Stimulated activated CD8-positive, alpha-beta memory T cell treated with anti-CD3 and anti-CD28 coated beads, Interleukin-7, amount 100 ng/mL, for 48 hours (primary cell): ENCODE measurements at regions not wholly inside any gene's neighbourhood (a gene's known extent, or its start where the extent isn't known, plus 50 kb on each side); places are given as distances from the start of the nearest gene placed in this dataset.

Experiments
- DNase-seq, 2 donors: peaks; one replicate each; pipeline ENCODE4 v3.0.0-alpha.2; 2020; ENCODE audit warnings: low read depth in 1 of 2; ENCODE audit errors: extremely low read depth in 1 of 2

GRCh38 chr11:122323754-122324421 lies 207.9 kb upstream of the BLID start:
- DNase-seq = no peak

GRCh38 chr11:122322329-122322728 lies 206.3 kb upstream of the BLID start:
- DNase-seq = no peak

- DNase-seq = no peak
Measured at GRCh38 chr11:122320671-122321070, 204.7 kb upstream of the BLID start.

GRCh38 chr11:122319691-122320620 lies 203.9 kb upstream of the BLID start:
- no peak for DNase-seq

- no peak for DNase-seq
Measured at GRCh38 chr11:122319085-122319484, 203.1 kb upstream of the BLID start.

GRCh38 chr11:122317305-122317704 lies 201.3 kb upstream of the BLID start:
- no peak for DNase-seq

GRCh38 chr11:122313581-122313980 lies 197.6 kb upstream of the BLID start:
- no peak for DNase-seq

- no peak for DNase-seq
Measured at GRCh38 chr11:122311216-122311755, 195.3 kb upstream of the BLID start.

- no peak for DNase-seq
Measured at GRCh38 chr11:122310766-122311165, 194.8 kb upstream of the BLID start.

GRCh38 chr11:122309262-122309925 lies 193.4 kb upstream of the BLID start:
- DNase-seq = no peak

- no peak for DNase-seq
Measured at GRCh38 chr11:122308226-122308625, 192.2 kb upstream of the BLID start.

- no peak for DNase-seq
Measured at GRCh38 chr11:122307476-122308035, 191.5 kb upstream of the BLID start.

GRCh38 chr11:122306831-122307391 lies 190.9 kb upstream of the BLID start:
- no peak for DNase-seq

- no peak for DNase-seq
Measured at GRCh38 chr11:122305426-122306320, 189.7 kb upstream of the BLID start.

GRCh38 chr11:122304973-122305372 lies 189.0 kb upstream of the BLID start:
- no peak for DNase-seq

- no peak for DNase-seq
Measured at GRCh38 chr11:122304306-122304705, 188.3 kb upstream of the BLID start.

- DNase-seq = no peak
Measured at GRCh38 chr11:122294041-122294440, 178.0 kb upstream of the BLID start.

- no peak for DNase-seq
Measured at GRCh38 chr11:122293296-122294023, 177.4 kb upstream of the BLID start.

GRCh38 chr11:122287401-122287800 lies 171.4 kb upstream of the BLID start:
- DNase-seq = no peak
